Progenitor cell of endocrine pancreas (in vitro differentiated cells): ENCODE measurements at regions not wholly inside any gene's neighbourhood (a gene's known extent, or its start where the extent isn't known, plus 50 kb on each side); places are given as distances from the start of the nearest gene placed in this dataset.

Experiments used
- DNase-seq: peaks from one replicate; pipeline ENCODE4 v3.0.0; 2021; ENCODE audit warnings: low spot score; ENCODE audit not compliant: unreplicated experiment
- H3K27ac Mint-ChIP-seq: 2 replicates; pipeline ENCODE4 v1.8.0; 2021; ENCODE audit warnings: mild to moderate bottlenecking, moderate library complexity, mixed read lengths
- H3K27me3 Mint-ChIP-seq: 2 replicates; pipeline ENCODE4 v1.8.0; 2021; ENCODE audit warnings: mixed read lengths
- H3K36me3 Mint-ChIP-seq: 2 replicates; pipeline ENCODE4 v1.8.0; 2022; ENCODE audit warnings: mixed read lengths; ENCODE audit not compliant: insufficient read depth
- H3K4me1 Mint-ChIP-seq: 2 replicates; pipeline ENCODE4 v1.8.0; 2021; ENCODE audit warnings: low read depth, mixed read lengths
- H3K4me3 Mint-ChIP-seq: 2 replicates; pipeline ENCODE4 v1.8.0; 2021; ENCODE audit warnings: low read depth, mild to moderate bottlenecking, moderate library complexity, mixed read lengths
- H3K9me3 Mint-ChIP-seq: 2 replicates; pipeline ENCODE4 v1.8.0; 2021; ENCODE audit warnings: low read depth, mixed read lengths
- CTCF ChIP-seq: fragments of 200-600 bp; sonication (generic); IDR thresholded peaks from one replicate; pipeline ENCODE4 v1.5.0; 2021; ENCODE audit warnings: antibody characterized with exemption, mild to moderate bottlenecking; ENCODE audit not compliant: unreplicated experiment

GRCh38 chr4:130043732-130044160 lies 947.8 kb downstream of the C4orf33 start:
- no peak for DNase-seq
- H3K27ac Mint-ChIP-seq = no peak overlapping the region
- H3K36me3 Mint-ChIP-seq = no peaks in the 10 kb centered on the region
- H3K4me3 Mint-ChIP-seq = no peak overlapping the region
- TF ChIP-seq CTCF = no peak
- peaks cover 28% of the 10 kb centered on the region for H3K4me1 Mint-ChIP-seq
- no peaks in the 10 kb centered on the region for H3K9me3 Mint-ChIP-seq
- H3K27me3 Mint-ChIP-seq = no peaks in the 10 kb centered on the region

- no peak for DNase-seq
- H3K27me3 Mint-ChIP-seq = no peaks in the 10 kb centered on the region
- no peak overlapping the region for H3K4me3 Mint-ChIP-seq
- peaks cover 28% of the 10 kb centered on the region for H3K4me1 Mint-ChIP-seq
- no peak for TF ChIP-seq CTCF
- no peaks in the 10 kb centered on the region for H3K36me3 Mint-ChIP-seq
- no peak overlapping the region for H3K27ac Mint-ChIP-seq
- H3K9me3 Mint-ChIP-seq = no peaks in the 10 kb centered on the region
Observed at GRCh38 chr4:130044788-130045531, 949.0 kb downstream of the C4orf33 start.

GRCh38 chr4:130053723-130054122 lies 957.8 kb downstream of the C4orf33 start:
- H3K27me3 Mint-ChIP-seq = no peaks in the 10 kb centered on the region
- no peaks in the 10 kb centered on the region for H3K4me1 Mint-ChIP-seq
- peaks cover 1% of the 10 kb centered on the region for H3K36me3 Mint-ChIP-seq
- no peak overlapping the region for H3K4me3 Mint-ChIP-seq
- H3K9me3 Mint-ChIP-seq = peaks cover 14% of the 10 kb centered on the region
- DNase-seq = no peak
- no peak for TF ChIP-seq CTCF
- no peak overlapping the region for H3K27ac Mint-ChIP-seq

GRCh38 chr4:130054908-130055307 lies 959.0 kb downstream of the C4orf33 start:
- Mint-ChIP-seq H3K27me3 (no peaks in the 10 kb centered on the region), H3K36me3 (peaks cover 1% of the 10 kb centered on the region), H3K4me3 (no peak overlapping the region), H3K27ac (no peak overlapping the region), H3K9me3 (peaks cover 14% of the 10 kb centered on the region), H3K4me1 (no peaks in the 10 kb centered on the region)
- TF ChIP-seq CTCF = no peak
- no peak for DNase-seq

- Mint-ChIP-seq H3K27ac (no peak overlapping the region), H3K27me3 (no peaks in the 10 kb centered on the region), H3K9me3 (peaks cover 10% of the 10 kb centered on the region), H3K4me3 (no peak overlapping the region), H3K4me1 (no peaks in the 10 kb centered on the region), H3K36me3 (peaks cover 1% of the 10 kb centered on the region)
- no peak for TF ChIP-seq CTCF
- no peak for DNase-seq
Observed at GRCh38 chr4:130056286-130056685, 960.3 kb downstream of the C4orf33 start.
